Activated CD4-positive, CD25-positive, alpha-beta regulatory T cell treated with anti-CD3 and anti-CD28 coated beads, Interleukin-2, amount 50 U/mL, for 24 hours (primary cell): ENCODE measurements at regions not wholly inside any gene's neighbourhood (a gene's known extent, or its start where the extent isn't known, plus 50 kb on each side); places are given as distances from the start of the nearest gene placed in this dataset.

ENCODE experiments used
- ATAC-seq, 2 donors: fragments of 150-1000 bp; cut with Tn5 transposase; one replicate each; pipeline ENCODE4 v1.10.0; 2021; ENCODE audit warnings: mild to moderate bottlenecking in 1 of 2, moderate library complexity in 1 of 2

DNA sequence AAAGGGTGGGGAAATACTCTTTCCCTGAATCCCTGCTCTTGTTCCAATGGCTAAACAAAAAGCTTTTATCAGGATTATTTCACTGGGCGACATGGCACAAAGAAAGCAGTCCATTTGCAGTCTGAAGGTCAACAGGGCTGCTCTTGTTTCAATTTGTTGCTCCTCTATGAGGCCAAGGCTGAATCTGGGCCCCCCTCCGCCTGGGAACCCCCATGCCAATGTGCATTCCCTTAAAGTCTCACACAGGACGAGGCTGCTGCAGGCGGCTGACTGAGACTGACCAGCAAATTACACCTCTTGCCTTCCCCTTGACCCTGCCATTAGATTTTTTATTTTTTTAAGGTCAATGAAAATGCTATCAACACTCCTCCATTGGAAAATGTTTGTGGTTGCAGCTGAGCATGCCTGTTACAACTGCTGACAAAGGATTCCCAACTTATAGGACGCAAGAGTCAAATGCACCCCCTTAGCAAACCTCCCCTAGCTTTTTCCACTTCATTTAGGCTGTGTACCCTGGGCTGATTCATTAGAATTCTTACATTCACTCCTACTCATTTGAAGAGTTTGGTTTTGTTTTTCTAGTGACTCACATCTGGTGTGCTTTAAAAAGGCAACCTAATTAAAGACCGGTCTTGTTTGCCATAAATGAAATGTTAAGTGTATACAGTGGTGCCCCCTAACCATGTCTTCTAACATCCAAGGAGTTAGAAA lies 60.8 kb upstream of the ARHGEF3 start:
- peak; percentile 85 to 86 for ATAC-seq

DNA sequence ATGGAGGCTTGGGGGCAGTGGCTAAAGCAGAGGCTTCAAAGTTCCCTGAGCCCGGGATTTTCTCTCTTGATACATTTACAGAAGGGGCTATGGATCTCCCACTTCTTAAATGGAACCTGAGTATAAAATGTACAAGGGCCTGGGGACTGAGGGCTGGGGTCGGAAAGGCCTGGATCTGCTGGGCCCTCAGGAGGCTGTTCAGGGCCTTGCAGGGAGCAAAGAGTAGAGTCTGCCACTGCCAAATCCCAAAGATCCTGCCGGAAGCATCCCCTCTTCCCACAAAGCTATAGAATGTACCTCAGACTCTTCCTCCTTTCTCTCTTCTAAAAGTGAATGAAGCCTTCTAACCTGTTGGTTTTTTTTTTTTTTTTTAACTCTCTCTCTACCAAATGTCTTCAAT lies 59.8 kb upstream of the ARHGEF3 start:
- ATAC-seq = no peak

DNA sequence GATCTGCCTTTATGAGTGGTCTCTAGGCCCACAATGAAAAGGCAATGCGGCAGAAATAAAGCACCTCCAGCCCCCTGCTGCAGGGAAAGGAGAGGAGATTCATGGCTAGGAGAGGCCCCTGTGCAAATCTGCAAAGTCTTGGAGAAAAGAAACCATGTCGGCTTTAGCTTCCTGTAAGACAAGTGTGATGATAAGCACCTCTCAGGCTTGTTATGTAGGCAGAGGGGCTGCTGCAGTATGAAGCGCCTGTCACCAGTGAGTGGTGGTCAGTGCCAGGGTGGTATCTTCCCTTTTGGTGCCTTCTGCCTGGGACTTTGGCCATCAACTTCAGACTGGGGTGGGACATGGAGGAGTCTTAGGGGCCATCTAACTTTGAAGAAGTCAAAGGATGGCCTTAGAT lies 59.2 kb upstream of the ARHGEF3 start:
- ATAC-seq = no peak

DNA sequence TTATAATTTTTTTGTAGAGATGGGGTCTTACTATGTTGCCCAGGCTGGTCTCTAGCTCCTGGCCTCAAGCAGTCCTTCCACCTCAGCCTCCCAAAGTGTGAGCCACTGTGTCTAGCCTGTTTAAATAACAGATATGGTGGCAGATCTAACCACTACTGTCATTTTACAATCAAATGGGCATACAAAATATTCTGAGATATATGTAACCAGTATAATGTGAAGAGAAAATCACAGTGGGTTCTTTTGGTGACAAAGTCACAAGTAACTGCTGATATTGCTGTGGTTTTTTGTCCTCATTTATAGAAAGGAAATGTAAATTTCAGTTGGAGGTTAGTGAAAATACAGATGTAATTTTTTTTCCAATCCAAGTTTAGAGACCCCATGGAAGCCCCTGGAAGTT lies 58.6 kb upstream of the ARHGEF3 start:
- no peak for ATAC-seq

DNA sequence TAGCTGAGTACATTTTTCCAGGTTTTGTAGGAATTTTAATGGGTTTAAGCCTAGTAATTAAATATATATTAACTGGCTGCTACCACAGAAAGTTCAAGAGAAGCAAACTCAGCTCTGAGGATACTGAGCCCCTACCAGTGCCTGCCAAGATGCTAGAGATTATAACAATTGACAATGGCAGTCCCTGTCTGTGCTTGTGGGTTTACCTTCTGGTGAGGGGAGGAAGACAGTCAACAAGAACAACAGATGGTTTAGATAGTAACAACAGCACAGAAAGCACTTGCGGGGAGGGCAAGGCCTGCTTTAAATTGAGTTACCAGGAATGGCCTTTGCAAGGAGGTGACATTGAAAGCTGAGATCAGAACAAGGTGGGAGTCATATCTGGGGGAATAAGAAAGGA lies 56.6 kb upstream of the ARHGEF3 start:
- ATAC-seq = no peak

DNA sequence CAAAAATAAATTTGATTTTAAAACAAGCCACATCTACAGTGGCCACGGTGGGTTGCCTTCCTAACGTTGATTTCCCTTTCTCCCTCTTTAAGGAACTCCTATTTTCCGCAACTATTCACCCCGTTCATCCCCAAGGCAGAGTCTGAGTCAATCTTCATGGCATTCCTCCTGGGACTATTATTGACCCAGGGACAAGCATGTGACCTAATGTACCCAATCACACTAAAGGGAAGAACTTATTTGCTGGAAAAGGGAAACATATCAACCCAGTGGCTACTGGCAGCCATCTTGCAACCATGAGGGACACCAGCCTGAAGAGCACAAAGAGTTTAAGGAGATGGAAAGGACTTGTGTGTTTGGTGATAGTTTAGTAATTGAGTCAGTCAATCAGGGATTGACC lies 55.4 kb upstream of the ARHGEF3 start:
- no peak for ATAC-seq

DNA sequence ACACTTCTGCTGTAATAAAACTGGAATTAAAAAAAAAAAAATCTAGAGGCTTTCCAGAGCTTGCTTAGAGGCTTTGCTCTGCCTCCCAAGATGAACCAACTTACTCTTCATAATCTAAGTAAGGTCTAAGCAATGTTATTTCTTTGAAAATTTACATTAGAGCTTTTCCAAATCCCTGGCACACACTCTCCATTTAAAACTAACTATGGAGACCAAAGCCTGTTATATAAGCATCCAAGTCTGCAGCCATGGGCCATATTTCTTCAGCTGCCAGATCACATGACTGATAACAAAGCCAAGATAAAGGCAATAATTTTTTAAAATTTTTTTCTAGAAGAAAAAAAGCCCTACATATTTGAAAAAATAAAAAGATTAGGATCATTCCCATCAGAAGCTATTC lies 55.0 kb upstream of the ARHGEF3 start:
- ATAC-seq = no peak

DNA sequence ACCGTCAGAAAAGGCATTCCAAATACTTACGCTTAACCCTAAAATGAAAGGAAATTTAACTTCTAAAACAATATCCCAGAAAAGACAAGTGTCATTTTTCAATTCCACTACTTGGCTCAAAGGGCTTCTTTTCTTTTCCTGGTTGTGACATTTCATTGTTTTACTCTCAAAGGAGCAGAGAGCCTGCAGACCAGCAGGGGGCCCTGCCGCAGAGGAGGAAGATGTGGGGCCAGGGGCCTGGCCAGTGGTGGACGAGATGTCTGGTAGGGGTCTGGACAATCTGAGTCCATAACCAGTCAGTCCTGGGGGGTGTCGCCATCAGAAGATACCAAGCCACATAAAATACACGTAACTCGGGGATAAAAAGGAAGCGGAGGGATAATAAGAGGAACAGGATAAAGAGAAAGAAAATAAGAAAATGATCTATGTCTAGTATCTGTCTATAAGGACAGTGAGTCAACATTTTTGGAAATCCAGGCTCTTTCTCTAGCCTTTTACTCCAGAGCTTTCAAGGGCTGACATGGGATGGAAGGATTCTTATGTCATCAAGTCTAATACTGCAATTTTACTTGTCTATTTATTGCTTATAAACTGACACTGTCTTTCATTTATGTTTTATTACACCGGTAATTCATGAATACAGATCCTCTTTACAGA lies 54.2 kb upstream of the ARHGEF3 start:
- peak in 1 of 2 donors; percentile 38 for ATAC-seq

DNA sequence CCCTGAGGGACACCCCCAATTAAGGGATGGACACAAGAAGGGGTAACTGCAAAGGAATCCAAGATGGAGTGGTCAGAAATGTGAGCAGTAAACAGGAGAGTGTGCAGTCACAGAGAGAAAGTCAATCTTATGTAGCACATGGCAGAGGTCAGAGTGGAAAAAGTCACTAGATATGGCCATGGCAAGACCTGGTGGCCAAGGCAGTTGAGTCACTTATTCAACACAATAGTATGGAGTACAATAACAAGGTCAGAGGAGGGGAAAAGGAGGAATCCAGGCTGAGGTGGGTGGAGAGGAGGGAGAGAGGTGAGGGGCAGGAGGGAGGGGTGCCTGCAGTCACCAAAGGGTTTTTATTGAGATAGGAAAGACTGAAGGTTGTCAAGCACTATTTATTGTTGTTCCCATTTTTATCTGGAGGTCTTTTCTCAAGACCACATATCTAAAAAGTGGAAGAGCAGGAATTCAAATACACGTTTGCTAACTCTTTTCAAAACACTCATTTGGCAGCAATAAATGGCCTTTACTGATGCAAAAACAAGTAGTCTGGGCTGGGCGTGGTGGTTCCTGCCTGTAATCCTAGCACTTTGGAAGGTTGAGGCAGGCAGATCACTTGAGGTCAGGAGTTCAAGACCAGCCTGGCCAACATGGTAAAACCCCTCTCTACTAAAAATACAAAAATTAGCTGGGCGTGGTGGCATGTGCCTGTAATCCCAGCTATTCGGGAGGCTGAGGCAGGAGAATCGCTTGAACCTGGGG lies 53.3 kb upstream of the ARHGEF3 start:
- no peak for ATAC-seq

DNA sequence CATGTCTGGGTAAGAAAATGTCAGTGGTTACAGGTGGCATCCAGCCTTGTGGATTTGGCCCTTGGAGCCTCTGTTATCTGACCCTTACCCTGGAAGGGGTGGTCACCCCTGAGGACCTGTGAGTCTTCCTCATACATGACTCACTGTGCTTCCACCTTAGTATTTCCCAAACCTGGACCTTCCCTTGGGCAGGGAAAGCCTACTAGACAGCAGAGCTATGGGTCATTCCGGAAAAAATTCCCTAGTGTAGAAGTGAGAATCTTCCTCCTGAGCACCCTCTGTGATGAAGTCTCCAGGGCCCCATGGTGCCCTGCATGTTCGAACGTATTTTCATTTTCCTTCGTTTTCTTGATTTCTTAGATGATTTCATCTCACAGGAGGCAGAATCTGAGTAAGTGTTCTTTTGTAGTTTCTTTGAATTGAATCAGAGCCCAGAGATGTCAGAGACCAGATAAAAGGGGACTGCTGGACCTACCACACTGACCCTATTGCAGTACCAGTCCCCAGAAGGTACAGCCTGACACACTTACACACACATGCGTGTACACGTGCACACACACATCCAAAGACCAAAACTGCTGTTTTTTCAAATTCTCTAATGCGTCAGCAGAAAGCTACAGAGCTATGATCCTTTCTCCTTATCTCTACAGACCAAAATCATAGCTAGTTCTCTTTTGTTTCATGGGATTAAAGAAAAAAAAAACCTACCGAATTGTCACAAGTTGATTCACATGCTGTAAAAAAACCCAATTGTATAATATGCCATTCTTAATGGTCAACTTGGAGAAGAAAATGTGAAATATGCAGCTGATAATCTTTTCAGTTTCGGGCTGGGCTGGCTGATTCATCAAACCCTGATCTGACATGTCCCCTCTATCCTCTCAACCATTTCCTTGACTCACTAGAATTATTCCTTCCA lies 50.5 kb upstream of the ARHGEF3 start:
- no peak for ATAC-seq
